ENCODE measurements at regions not wholly inside any gene's neighbourhood (a gene's known extent, or its start where the extent isn't known, plus 50 kb on each side); places are given as distances from the start of the nearest gene placed in this dataset.

DNA sequence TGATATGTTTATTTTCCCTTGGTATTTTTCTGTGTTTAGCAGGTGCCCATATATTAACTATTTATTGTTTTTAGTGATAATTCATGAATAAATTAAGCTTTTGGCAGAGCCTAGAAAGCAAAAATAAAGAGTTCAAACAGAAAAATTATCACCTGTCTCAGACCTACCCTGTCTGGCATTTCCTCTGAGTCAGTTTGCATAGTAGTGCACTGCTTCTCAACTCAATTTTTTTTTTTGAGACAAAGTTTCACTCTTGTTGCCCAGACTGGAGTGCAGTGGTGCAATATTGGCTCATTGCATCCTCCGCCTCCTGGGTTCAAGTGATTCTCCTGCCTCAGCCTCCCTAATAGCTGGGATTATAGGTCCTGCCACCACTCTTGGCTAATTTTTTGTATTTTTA, 793.9 kb downstream of the SUCLG1 start:
- Histone ChIP-seq H3K4me3 (replicated peaks; ENCODE audit: low read depth, low read length) (no peak overlapping the region), H3K27me3 (replicated peaks; ENCODE audit: control insufficient read depth, insufficient read depth, low read length) (no peaks in the 10 kb centered on the region), H3K36me3 (ENCODE audit: control insufficient read depth, insufficient read depth, low read length) (no peaks in the 10 kb centered on the region)
- TF ChIP-seq CTCF (IDR thresholded peaks at IDR 0.05; ENCODE audit: insufficient read depth, low read length, poor library complexity, severe bottlenecking): no peak
- no peak for DNase-seq (ENCODE audit: extremely low read depth, insufficient read length)

GRCh38 chr2:83661711-83662110, 797.4 kb downstream of the SUCLG1 start:
- no peak overlapping the region for H3K4me3 ChIP-seq (replicated peaks; ENCODE audit: low read depth, low read length)
- no peaks in the 10 kb centered on the region for H3K27me3 ChIP-seq (replicated peaks; ENCODE audit: control insufficient read depth, insufficient read depth, low read length)
- no peak for DNase-seq (ENCODE audit: extremely low read depth, insufficient read length)
- TF ChIP-seq CTCF (IDR thresholded peaks at IDR 0.05; ENCODE audit: insufficient read depth, low read length, poor library complexity, severe bottlenecking): no peak
- no peaks in the 10 kb centered on the region for H3K36me3 ChIP-seq (ENCODE audit: control insufficient read depth, insufficient read depth, low read length)

GRCh38 chr2:83654091-83654611, 804.9 kb downstream of the SUCLG1 start:
- no peak for TF ChIP-seq CTCF (IDR thresholded peaks at IDR 0.05; ENCODE audit: insufficient read depth, low read length, poor library complexity, severe bottlenecking)

GRCh38 chr2:83650898-83651297, 808.2 kb downstream of the SUCLG1 start:
- Histone ChIP-seq H3K4me3 (replicated peaks; ENCODE audit: low read depth, low read length) (no peak overlapping the region), H3K27me3 (replicated peaks; ENCODE audit: control insufficient read depth, insufficient read depth, low read length) (no peaks in the 10 kb centered on the region), H3K36me3 (ENCODE audit: control insufficient read depth, insufficient read depth, low read length) (no peaks in the 10 kb centered on the region)
- no peak for TF ChIP-seq CTCF (IDR thresholded peaks at IDR 0.05; ENCODE audit: insufficient read depth, low read length, poor library complexity, severe bottlenecking)
- no peak for DNase-seq (ENCODE audit: extremely low read depth, insufficient read length)

More at GRCh38 chr2:83654091-83654611, 804.9 kb downstream of the SUCLG1 start:
- Histone ChIP-seq H3K27me3 (replicated peaks; ENCODE audit: control insufficient read depth, insufficient read depth, low read length) (no peaks in the 10 kb centered on the region), H3K36me3 (ENCODE audit: control insufficient read depth, insufficient read depth, low read length) (no peaks in the 10 kb centered on the region), H3K4me3 (replicated peaks; ENCODE audit: low read depth, low read length) (no peak overlapping the region)
- no peak for DNase-seq (ENCODE audit: extremely low read depth, insufficient read length)

GRCh38 chr2:83650161-83650560, 808.9 kb downstream of the SUCLG1 start:
- Histone ChIP-seq H3K36me3 (ENCODE audit: control insufficient read depth, insufficient read depth, low read length) (no peaks in the 10 kb centered on the region), H3K27me3 (replicated peaks; ENCODE audit: control insufficient read depth, insufficient read depth, low read length) (no peaks in the 10 kb centered on the region), H3K4me3 (replicated peaks; ENCODE audit: low read depth, low read length) (no peak overlapping the region)
- no peak for DNase-seq (ENCODE audit: extremely low read depth, insufficient read length)
- TF ChIP-seq CTCF (IDR thresholded peaks at IDR 0.05; ENCODE audit: insufficient read depth, low read length, poor library complexity, severe bottlenecking): no peak

- TF ChIP-seq CTCF (IDR thresholded peaks at IDR 0.05; ENCODE audit: insufficient read depth, low read length, poor library complexity, severe bottlenecking): no peak
- H3K27me3 ChIP-seq (replicated peaks; ENCODE audit: control insufficient read depth, insufficient read depth, low read length): no peaks in the 10 kb centered on the region
These were observed 818.6 kb downstream of the SUCLG1 start for GRCh38 chr2:83640506-83640905.

More at GRCh38 chr2:83640506-83640905, 818.6 kb downstream of the SUCLG1 start:
- DNase-seq (ENCODE audit: extremely low read depth, insufficient read length): no peak
- Histone ChIP-seq H3K4me3 (replicated peaks; ENCODE audit: low read depth, low read length) (no peak overlapping the region), H3K36me3 (ENCODE audit: control insufficient read depth, insufficient read depth, low read length) (no peaks in the 10 kb centered on the region)
